ENCODE measurements at regions not wholly inside any gene's neighbourhood (a gene's known extent, or its start where the extent isn't known, plus 50 kb on each side); places are given as distances from the start of the nearest gene placed in this dataset.
"Not testable (repeated sequence)": the region's sequence is repeated elsewhere in the genome, so short reads cannot be mapped to it uniquely, and the experiment has no call there.

DNA sequence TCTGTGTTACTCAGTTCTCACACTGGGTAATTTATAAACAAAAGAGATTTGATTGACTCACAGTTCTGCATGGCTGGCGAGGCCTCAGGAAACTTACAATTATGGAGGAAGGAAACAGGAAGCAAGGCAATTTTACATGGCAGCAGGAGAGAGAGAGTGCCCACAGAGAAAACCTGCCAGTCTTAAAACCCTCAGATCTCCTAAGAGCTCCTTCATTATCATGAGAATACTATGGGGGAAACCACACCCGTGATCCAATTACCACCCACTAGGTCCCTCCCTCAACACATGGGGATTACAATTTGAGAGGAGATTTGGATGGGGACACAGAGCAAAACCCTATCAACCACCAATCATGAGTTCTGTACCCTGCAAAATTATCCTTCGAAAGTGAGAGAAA lies 1180.8 kb downstream of the JRKL start:
- DNase-seq, result no peak
- Histone ChIP-seq H3K9me3 (no peaks in the 10 kb centered on the region), H3K27me3 (ENCODE audit: insufficient read depth) (no peaks in the 10 kb centered on the region), H3K4me3 (ENCODE audit: low read depth in 2 of 2, low read length in 1 of 2) (no peak overlapping the region), H3K79me2 (ENCODE audit: insufficient read depth) (no peaks in the 10 kb centered on the region), H3K9ac (no peak overlapping the region), H3K36me3 (replicated peaks in 1 of 2; ENCODE audit: control insufficient read depth in 1 of 2, insufficient read depth in 2 of 2, low read length in 1 of 2) (no peaks in the 10 kb centered on the region), H3K4me1 (ENCODE audit: control insufficient read depth in 1 of 2, insufficient read depth in 2 of 2, low read depth in 1 of 2, low read length in 1 of 2) (no peaks in the 10 kb centered on the region), H2AFZ (ENCODE audit: low read depth) (no peak overlapping the region), H4K20me1 (ENCODE audit: insufficient read depth) (no peaks in the 10 kb centered on the region), H3K9me2 (no peaks in the 10 kb centered on the region), H3K27ac (ENCODE audit: low read depth in 2 of 2, low read length in 1 of 2) (no peak overlapping the region), H3K4me2 (no peak overlapping the region), H3F3A (replicated peaks; ENCODE audit: insufficient read depth) (no peaks in the 10 kb centered on the region)
- ChIA-PET CTCF (no interaction called here), POLR2A (no interaction called here)
- TF ChIP-seq CHD2 (IDR thresholded peaks at IDR 0.05; ENCODE audit: low read length, partially characterized antibody) (no peak), YY1 (IDR thresholded peaks at IDR 0.05; ENCODE audit: low read depth) (no peak), GATA2 (CRISPR knock-in tag; IDR thresholded peaks at IDR 0.05) (no peak), CTCF (IDR thresholded peaks at IDR 0.05) (no peak), POLR2AphosphoS5 (IDR thresholded peaks at IDR 0.05; ENCODE audit: low read depth, low read length) (no peak), MXI1 (IDR thresholded peaks at IDR 0.05; ENCODE audit: low read depth, low read length) (no peak), TCF12 (IDR thresholded peaks at IDR 0.05) (no peak), MEF2A (IDR thresholded peaks at IDR 0.05; ENCODE audit: borderline replicate concordance, low read depth) (no peak), JUND (IDR thresholded peaks at IDR 0.05) (no peak), EZH2phosphoT487 (IDR thresholded peaks at IDR 0.05; ENCODE audit: borderline replicate concordance, low read depth) (no peak)
- 24% methylated on average over 3 of the region's 3 CpGs for WGBS (ENCODE audit: low lambda C conversion rate)

DNA sequence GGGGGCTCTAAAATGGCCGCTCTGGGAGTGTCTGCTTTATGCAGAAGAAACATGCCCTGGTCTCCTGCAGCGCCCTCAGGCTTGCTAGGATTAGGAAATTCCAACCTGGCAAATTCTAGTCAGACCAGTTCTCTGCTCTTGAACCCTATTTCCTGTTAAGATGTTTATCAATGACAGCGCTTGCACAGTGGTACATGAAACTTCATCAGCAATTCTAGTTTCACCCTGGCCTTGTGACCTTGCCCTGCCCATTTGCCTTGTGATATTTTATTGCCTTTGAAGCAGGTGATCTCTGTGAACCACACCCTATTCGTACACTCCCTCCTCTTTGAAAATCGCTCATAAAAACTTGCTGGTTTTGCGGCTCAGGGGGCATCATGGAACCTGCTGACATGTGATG lies 1184.0 kb downstream of the JRKL start:
- H3K9me3 ChIP-seq; CTCF ChIA-PET; DNase-seq; H4K20me1 ChIP-seq (ENCODE audit: insufficient read depth); H3K4me3 ChIP-seq (ENCODE audit: low read depth in 2 of 2, low read length in 1 of 2); H3K27me3 ChIP-seq (ENCODE audit: insufficient read depth); H3K9me2 ChIP-seq; POLR2A ChIA-PET; H3K9ac ChIP-seq; H3K4me2 ChIP-seq; H3K4me1 ChIP-seq (ENCODE audit: control insufficient read depth in 1 of 2, insufficient read depth in 2 of 2, low read depth in 1 of 2, low read length in 1 of 2); H3K79me2 ChIP-seq (ENCODE audit: insufficient read depth); H3K27ac ChIP-seq (ENCODE audit: low read depth in 2 of 2, low read length in 1 of 2); H2AFZ ChIP-seq (ENCODE audit: low read depth); H3F3A ChIP-seq (replicated peaks; ENCODE audit: insufficient read depth); H3K36me3 ChIP-seq (replicated peaks in 1 of 2; ENCODE audit: control insufficient read depth in 1 of 2, insufficient read depth in 2 of 2, low read length in 1 of 2): not testable (repeated sequence)
- whole genome bisulfite sequencing (ENCODE audit: low lambda C conversion rate), result 63% methylated on average over 6 of the region's 6 CpGs

- Histone ChIP-seq H3K27me3 (ENCODE audit: insufficient read depth) (no peaks in the 10 kb centered on the region), H2AFZ (ENCODE audit: low read depth) (no peak overlapping the region), H3K27ac (ENCODE audit: low read depth in 2 of 2, low read length in 1 of 2) (no peak overlapping the region), H4K20me1 (ENCODE audit: insufficient read depth) (no peaks in the 10 kb centered on the region), H3K9me2 (no peaks in the 10 kb centered on the region), H3K4me1 (ENCODE audit: control insufficient read depth in 1 of 2, insufficient read depth in 2 of 2, low read depth in 1 of 2, low read length in 1 of 2) (no peaks in the 10 kb centered on the region), H3K9ac (no peak overlapping the region), H3K79me2 (ENCODE audit: insufficient read depth) (no peaks in the 10 kb centered on the region), H3F3A (replicated peaks; ENCODE audit: insufficient read depth) (no peaks in the 10 kb centered on the region), H3K4me3 (ENCODE audit: low read depth in 2 of 2, low read length in 1 of 2) (no peak overlapping the region), H3K36me3 (replicated peaks in 1 of 2; ENCODE audit: control insufficient read depth in 1 of 2, insufficient read depth in 2 of 2, low read length in 1 of 2) (no peaks in the 10 kb centered on the region), H3K9me3 (no peaks in the 10 kb centered on the region), H3K4me2 (no peak overlapping the region)
- TF ChIP-seq GATA2 (CRISPR knock-in tag; IDR thresholded peaks at IDR 0.05) (no peak), MAX (IDR thresholded peaks at IDR 0.05; ENCODE audit: low read depth) (no peak), FOXM1 (IDR thresholded peaks at IDR 0.05; ENCODE audit: low read depth) (no peak), TEAD4 (IDR thresholded peaks at IDR 0.05; ENCODE audit: borderline replicate concordance, insufficient read depth) (no peak), FOSL2 (IDR thresholded peaks at IDR 0.05; ENCODE audit: borderline replicate concordance, low read depth) (no peak), ZBTB33 (IDR thresholded peaks at IDR 0.05; ENCODE audit: borderline replicate concordance, low read depth) (no peak), EZH2phosphoT487 (IDR thresholded peaks at IDR 0.05; ENCODE audit: borderline replicate concordance, low read depth) (no peak)
- POLR2A ChIA-PET, result no interaction called here
- DNase-seq, result no peak
- CTCF ChIA-PET, result no interaction called here
- 56% methylated on average over 3 of the region's 3 CpGs for WGBS (ENCODE audit: low lambda C conversion rate)
Observed at GRCh38 chr11:97574976-97575665, 1185.3 kb downstream of the JRKL start.

Measured in SK-N-SH (cell line).